Esophagus squamous epithelium (tissue), 5 donors: ENCODE measurements at regions not wholly inside any gene's neighbourhood (a gene's known extent, or its start where the extent isn't known, plus 50 kb on each side); places are given as distances from the start of the nearest gene placed in this dataset.

ENCODE experiments used
- DNase-seq: peaks from one replicate; lab custom pipeline; 2025; lab: John Stamatoyannopoulos, UW
- H3K27ac ChIP-seq, 4 donors: fragments of 200-600 bp; sonication (generic); one replicate each; pipeline ENCODE4 v1.5.1; 2016 to 2019; ENCODE audit warnings: mild to moderate bottlenecking in 1 of 4
- H3K27me3 ChIP-seq, 4 donors: fragments of 200-600 bp; sonication (generic); 1 replicate in 3 of 4; 2 replicates in 1 of 4; pipeline versions ENCODE4 v1.5.1 to v1.6.0; 2017 to 2021; ENCODE audit warnings: antibody characterized with exemption in 1 of 4
- H3K36me3 ChIP-seq, 3 donors: fragments of 200-600 bp; sonication (generic); one replicate each; pipeline ENCODE4 v1.5.1; 2016 to 2019
- H3K4me1 ChIP-seq, 3 donors: fragments of 200-600 bp; sonication (generic); one replicate each; pipeline ENCODE4 v1.5.1; 2017 to 2019
- H3K4me3 ChIP-seq, 4 donors: fragments of 200-600 bp; sonication (generic); 1 replicate in 3 of 4; 2 replicates in 1 of 4; pipeline ENCODE4 v1.5.1; 2016 to 2019; ENCODE audit warnings: mild to moderate bottlenecking in 2 of 4, moderate library complexity in 1 of 4
- H3K9me3 ChIP-seq, 3 donors: fragments of 200-600 bp; sonication (generic); one replicate each; pipeline ENCODE4 v1.5.1; 2016 to 2019
- POLR2A ChIP-seq, 4 donors: fragments of 450-650 bp; IDR thresholded peaks; one replicate each; pipeline ENCODE4 v1.6.1; 2017; ENCODE audit warnings: antibody characterized with exemption in 4 of 4, mild to moderate bottlenecking in 4 of 4, moderate library complexity in 3 of 4
- WGBS, 2 donors: methylation state at CpG; one replicate each; pipeline ENCODE4 v1.1.5; 2018; 5-methylcytosine and 5-hydroxymethylcytosine counted together
- intact Hi-C: fragments of 100-400 bp; cut with DNase I; formaldehyde crosslinking; loops from one replicate; pipeline ENCODE4 v1.15.0; 2022
- TF ChIP-seq, protein P1 (sequence below), 6 experiments: fragments of 450-650 bp in 4 of 6; fragments of 200-600 bp in 2 of 6; sonication (generic) in 2 of 6; IDR thresholded peaks; one replicate each; pipeline ENCODE4 v1.5.1; 2016 to 2019; ENCODE audit warnings: antibody characterized with exemption in 6 of 6, mild to moderate bottlenecking in 4 of 6, moderate library complexity in 4 of 6
- donor health status: DM: yes; HTN: yes; CAD: no.

DNA sequence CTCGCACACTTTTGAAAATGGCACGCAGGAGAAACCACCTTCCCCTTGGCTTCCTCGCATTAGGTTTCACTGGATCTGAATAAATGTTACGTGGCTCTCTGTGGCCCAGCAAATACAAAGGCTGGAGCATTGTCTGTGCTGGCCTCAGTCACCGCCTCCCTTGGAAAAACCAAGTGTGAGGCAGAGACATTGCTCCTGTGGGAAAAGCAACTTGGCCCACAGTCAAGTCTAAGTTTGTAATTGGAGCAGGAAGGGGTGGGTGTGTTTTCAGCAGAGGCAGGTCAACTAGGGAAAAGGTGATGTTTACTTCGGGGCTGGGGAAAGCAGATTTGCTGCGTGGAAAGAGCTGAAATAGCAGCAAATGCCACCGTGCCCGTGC, 101.6 kb downstream of the IRS2 start:
- TF ChIP-seq POLR2A (IDR thresholded peaks at IDR 0.05): no peak
- TF ChIP-seq, protein P1, sequence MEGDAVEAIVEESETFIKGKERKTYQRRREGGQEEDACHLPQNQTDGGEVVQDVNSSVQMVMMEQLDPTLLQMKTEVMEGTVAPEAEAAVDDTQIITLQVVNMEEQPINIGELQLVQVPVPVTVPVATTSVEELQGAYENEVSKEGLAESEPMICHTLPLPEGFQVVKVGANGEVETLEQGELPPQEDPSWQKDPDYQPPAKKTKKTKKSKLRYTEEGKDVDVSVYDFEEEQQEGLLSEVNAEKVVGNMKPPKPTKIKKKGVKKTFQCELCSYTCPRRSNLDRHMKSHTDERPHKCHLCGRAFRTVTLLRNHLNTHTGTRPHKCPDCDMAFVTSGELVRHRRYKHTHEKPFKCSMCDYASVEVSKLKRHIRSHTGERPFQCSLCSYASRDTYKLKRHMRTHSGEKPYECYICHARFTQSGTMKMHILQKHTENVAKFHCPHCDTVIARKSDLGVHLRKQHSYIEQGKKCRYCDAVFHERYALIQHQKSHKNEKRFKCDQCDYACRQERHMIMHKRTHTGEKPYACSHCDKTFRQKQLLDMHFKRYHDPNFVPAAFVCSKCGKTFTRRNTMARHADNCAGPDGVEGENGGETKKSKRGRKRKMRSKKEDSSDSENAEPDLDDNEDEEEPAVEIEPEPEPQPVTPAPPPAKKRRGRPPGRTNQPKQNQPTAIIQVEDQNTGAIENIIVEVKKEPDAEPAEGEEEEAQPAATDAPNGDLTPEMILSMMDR (IDR thresholded peaks at IDR 0.05): no peak
- H3K36me3 ChIP-seq: no peaks in the 10 kb centered on the region
- H3K4me1 ChIP-seq: peaks cover 5 to 15% (median 5%) of the 10 kb centered on the region in 3 donors
- peaks cover 0 to 29% (median 0%) of the 10 kb centered on the region in 4 donors for H3K27me3 ChIP-seq
- H3K4me3 ChIP-seq: no peak overlapping the region
- H3K9me3 ChIP-seq: no peaks in the 10 kb centered on the region
- no peak for DNase-seq
- intact Hi-C loops: no loop called here
- H3K27ac ChIP-seq: no peak overlapping the region
- 37 to 52% methylated on average over 9 of the region's 9 CpGs for WGBS, 2 donors

DNA sequence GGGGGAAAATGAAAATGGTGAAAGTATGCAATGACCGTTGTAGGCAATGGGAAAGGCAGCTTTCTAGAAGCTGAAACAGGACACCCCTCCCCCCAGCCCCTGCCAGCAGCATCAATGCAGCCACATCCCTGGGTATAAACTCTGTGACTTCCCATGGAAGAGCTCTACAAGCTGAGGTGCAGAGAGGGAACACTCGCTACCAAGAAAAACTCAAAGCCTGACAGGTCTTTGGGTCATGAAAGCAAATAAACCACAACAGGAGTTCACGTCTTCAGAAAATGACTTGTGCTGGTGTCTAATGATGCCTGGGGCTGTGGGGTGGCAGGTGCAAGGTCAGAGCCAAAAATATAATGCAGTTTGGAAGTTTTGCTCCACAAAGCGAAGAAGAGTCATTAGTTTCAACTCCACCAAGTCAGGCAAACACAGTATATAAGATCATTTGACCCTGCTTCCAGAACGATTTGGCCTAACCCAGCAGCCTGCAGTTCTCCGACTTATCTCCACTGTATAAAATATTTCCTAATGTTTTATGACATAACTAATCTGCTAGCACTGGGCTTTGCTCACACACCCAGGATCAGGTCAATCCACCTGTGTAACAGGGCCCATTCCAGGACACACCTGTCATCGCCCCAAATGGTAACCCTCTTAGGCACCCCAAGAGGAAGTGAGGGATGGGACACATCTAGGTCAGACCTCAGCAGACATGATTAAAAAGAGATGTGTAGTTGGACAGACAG, 102.1 kb downstream of the IRS2 start:
- Histone ChIP-seq H3K9me3 (no peaks in the 10 kb centered on the region), H3K27me3 (peaks cover 0 to 27% (median 0%) of the 10 kb centered on the region in 4 donors), H3K4me3 (no peak overlapping the region), H3K4me1 (peaks cover 5 to 15% (median 5%) of the 10 kb centered on the region in 3 donors), H3K36me3 (no peaks in the 10 kb centered on the region), H3K27ac (no peak overlapping the region)
- TF ChIP-seq, protein P1 (IDR thresholded peaks at IDR 0.05): no peak
- TF ChIP-seq POLR2A (IDR thresholded peaks at IDR 0.05): no peak
- DNase-seq: no peak
- intact Hi-C loops: no loop called here
- 63 to 68% methylated on average over 7 of the region's 7 CpGs for WGBS, 2 donors

DNA sequence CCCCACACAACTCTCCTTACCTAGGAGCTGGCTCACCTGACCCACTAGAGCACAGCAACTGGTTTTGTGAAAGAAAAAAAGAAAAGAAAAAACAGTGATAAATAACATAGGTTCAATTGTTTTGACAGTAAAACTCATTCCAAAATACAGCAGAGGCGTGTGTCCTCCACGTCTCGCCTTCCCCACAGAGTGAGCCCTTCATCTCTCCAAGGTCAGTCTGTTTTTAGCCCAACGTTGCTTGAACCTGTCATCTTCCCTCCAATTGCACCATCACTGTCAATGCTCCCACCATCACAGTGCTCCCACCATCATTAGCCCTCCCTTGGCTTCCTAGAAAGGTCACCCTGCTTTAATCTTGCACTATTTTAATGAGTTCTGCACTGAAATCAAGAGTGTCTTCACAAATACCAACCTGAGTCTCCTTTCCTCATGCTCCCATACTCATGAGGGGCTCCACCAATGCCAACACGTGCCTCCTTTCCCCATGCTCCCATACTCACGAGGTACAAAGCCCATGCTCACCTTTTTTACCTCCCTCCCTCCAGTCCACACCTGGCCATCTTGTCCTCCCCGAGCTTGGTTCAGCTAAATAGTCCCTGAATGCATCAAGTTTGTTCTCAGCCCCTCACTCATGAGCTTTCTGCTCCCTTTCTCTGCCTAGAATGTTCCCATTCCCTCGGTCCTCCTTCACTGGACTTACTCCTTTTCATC, 103.7 kb downstream of the IRS2 start:
- 69 to 76% methylated on average over 8 of the region's 8 CpGs for WGBS, 2 donors
- no peaks in the 10 kb centered on the region for H3K36me3 ChIP-seq
- DNase-seq: no peak
- intact Hi-C loops: no loop called here
- no peaks in the 10 kb centered on the region for H3K9me3 ChIP-seq
- TF ChIP-seq POLR2A (IDR thresholded peaks at IDR 0.05): no peak
- TF ChIP-seq, protein P1 (IDR thresholded peaks at IDR 0.05): no peak
- H3K27me3 ChIP-seq: peaks cover 0 to 27% (median 0%) of the 10 kb centered on the region in 4 donors
- no peak overlapping the region for H3K27ac ChIP-seq
- H3K4me3 ChIP-seq: no peak overlapping the region
- H3K4me1 ChIP-seq: peaks cover 5 to 15% (median 5%) of the 10 kb centered on the region in 3 donors

DNA sequence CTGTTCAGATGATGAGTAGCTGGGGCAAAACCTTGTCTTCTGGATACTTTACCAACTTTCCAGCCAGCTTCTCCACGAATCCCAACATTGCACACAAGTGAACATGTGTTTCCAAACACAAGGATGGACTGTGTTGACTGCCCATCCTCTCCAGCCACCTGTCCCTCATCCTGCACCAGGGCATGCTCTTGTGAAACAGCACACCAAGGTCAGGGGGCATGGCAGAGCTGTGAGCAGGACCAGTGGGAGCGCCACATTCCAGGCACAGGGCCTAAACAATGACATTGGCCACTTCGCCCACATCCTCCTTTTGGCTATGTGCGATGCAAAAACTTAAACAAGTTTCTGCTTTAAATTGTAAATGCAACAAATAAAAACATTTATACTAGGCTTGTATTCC, 105.5 kb downstream of the IRS2 start:
- WGBS, 2 donors: 73 to 79% methylated on average over 4 of the region's 4 CpGs
- peaks cover 5 to 15% (median 5%) of the 10 kb centered on the region in 3 donors for H3K4me1 ChIP-seq
- no peak for TF ChIP-seq POLR2A (IDR thresholded peaks at IDR 0.05)
- TF ChIP-seq, protein P1 (IDR thresholded peaks at IDR 0.05): no peak
- H3K9me3 ChIP-seq: no peaks in the 10 kb centered on the region
- intact Hi-C loops: no loop called here
- H3K4me3 ChIP-seq: no peak overlapping the region
- H3K27me3 ChIP-seq: peaks cover 0 to 41% (median 0%) of the 10 kb centered on the region in 4 donors
- no peak for DNase-seq
- no peak overlapping the region for H3K27ac ChIP-seq
- no peaks in the 10 kb centered on the region for H3K36me3 ChIP-seq

DNA sequence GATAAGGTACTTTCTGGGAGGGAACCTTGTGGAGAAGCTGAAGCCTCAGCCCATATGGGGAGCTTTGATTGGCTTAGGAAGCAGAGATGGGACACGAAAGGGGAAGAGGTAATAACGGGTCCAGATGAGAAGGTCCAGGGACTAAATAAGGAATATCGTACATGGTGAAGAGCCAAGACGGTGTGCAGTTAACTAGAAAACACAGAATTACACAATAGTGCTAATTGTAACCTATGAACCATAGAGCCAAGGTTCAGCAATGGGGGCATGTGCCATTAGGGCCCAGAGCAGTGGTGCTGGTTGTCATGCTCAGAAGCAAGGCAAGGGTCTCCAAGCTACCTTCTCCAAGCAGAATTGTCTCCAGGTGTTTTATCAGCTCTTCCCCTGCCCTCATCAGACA, 106.1 kb downstream of the IRS2 start:
- H3K27me3 ChIP-seq: peaks cover 0 to 43% (median 0%) of the 10 kb centered on the region in 4 donors
- DNase-seq: no peak
- WGBS, 2 donors: 88 to 94% methylated on average over 4 of the region's 4 CpGs
- H3K9me3 ChIP-seq: no peaks in the 10 kb centered on the region
- no peak overlapping the region for H3K27ac ChIP-seq
- H3K4me3 ChIP-seq: no peak overlapping the region
- peaks cover 3 to 13% (median 3%) of the 10 kb centered on the region in 3 donors for H3K4me1 ChIP-seq
- H3K36me3 ChIP-seq: no peaks in the 10 kb centered on the region
- intact Hi-C loops: no loop called here
- no peak for TF ChIP-seq POLR2A (IDR thresholded peaks at IDR 0.05)
- TF ChIP-seq, protein P1 (IDR thresholded peaks at IDR 0.05): no peak
